ENCODE measurements at regions not wholly inside any gene's neighbourhood (a gene's known extent, or its start where the extent isn't known, plus 50 kb on each side); places are given as distances from the start of the nearest gene placed in this dataset.

- DNase-seq = no peak
Measured at GRCh38 chr3:74124782-74125181, 489.7 kb downstream of the CNTN3 start.

GRCh38 chr3:74122281-74122680 is 492.2 kb downstream of the CNTN3 start:
- DNase-seq = no peak

GRCh38 chr3:74121761-74122160 is 492.7 kb downstream of the CNTN3 start:
- DNase-seq = no peak

- DNase-seq = no peak
Measured at GRCh38 chr3:74119221-74119620, 494.5 kb upstream of the PDZRN3 start.

- DNase-seq = no peak
Measured at GRCh38 chr3:74115906-74116305, 491.2 kb upstream of the PDZRN3 start.

- DNase-seq = no peak
Measured at GRCh38 chr3:74107451-74107850, 482.7 kb upstream of the PDZRN3 start.

GRCh38 chr3:74106925-74107324 is 482.2 kb upstream of the PDZRN3 start:
- DNase-seq = no peak

- DNase-seq = no peak
Measured at GRCh38 chr3:74091204-74091603, 466.5 kb upstream of the PDZRN3 start.

GRCh38 chr3:74089814-74090213 is 465.1 kb upstream of the PDZRN3 start:
- DNase-seq = no peak

GRCh38 chr3:74080056-74080461 is 455.3 kb upstream of the PDZRN3 start:
- DNase-seq = no peak

GRCh38 chr3:74075241-74075640 is 450.5 kb upstream of the PDZRN3 start:
- DNase-seq = no peak

GRCh38 chr3:74074700-74075099 is 450.0 kb upstream of the PDZRN3 start:
- no peak for DNase-seq

- DNase-seq = peak in 1 of 2 experiments; percentile 6
Measured at GRCh38 chr3:74067296-74067695, 442.6 kb upstream of the PDZRN3 start.

- no peak for DNase-seq
Measured at GRCh38 chr3:74066456-74066855, 441.7 kb upstream of the PDZRN3 start.

- DNase-seq = no peak
Measured at GRCh38 chr3:74059923-74060600, 435.3 kb upstream of the PDZRN3 start.

GRCh38 chr3:74059301-74059922 is 434.7 kb upstream of the PDZRN3 start:
- DNase-seq = no peak

GRCh38 chr3:74057169-74057568 is 432.4 kb upstream of the PDZRN3 start:
- no peak for DNase-seq

GRCh38 chr3:74055061-74055460 is 430.3 kb upstream of the PDZRN3 start:
- DNase-seq = no peak

- DNase-seq = no peak
Measured at GRCh38 chr3:74054566-74054965, 429.8 kb upstream of the PDZRN3 start.

GRCh38 chr3:74053970-74054516 is 429.3 kb upstream of the PDZRN3 start:
- DNase-seq = no peak

- DNase-seq = no peak
Measured at GRCh38 chr3:74049444-74049843, 424.7 kb upstream of the PDZRN3 start.

- DNase-seq = no peak
Measured at GRCh38 chr3:74048699-74049098, 424.0 kb upstream of the PDZRN3 start.

GRCh38 chr3:74045000-74045399 is 420.3 kb upstream of the PDZRN3 start:
- peak in 1 of 2 experiments; percentile 20 for DNase-seq

GRCh38 chr3:74041068-74041675 is 416.4 kb upstream of the PDZRN3 start:
- DNase-seq = peak in 1 of 2 experiments; percentile 18

All from NCI-H524 (cell line).